ENCODE measurements at regions not wholly inside any gene's neighbourhood (a gene's known extent, or its start where the extent isn't known, plus 50 kb on each side); places are given as distances from the start of the nearest gene placed in this dataset.
"Not testable (repeated sequence)": the region's sequence is repeated elsewhere in the genome, so short reads cannot be mapped to it uniquely, and the experiment has no call there.

GRCh38 chr15:95681836-95682544, 648.5 kb upstream of the NR2F2 start:
- DNase-seq = no peak

GRCh38 chr15:95684126-95684525, 646.4 kb upstream of the NR2F2 start:
- no peak for DNase-seq

GRCh38 chr15:95684693-95685115, 645.8 kb upstream of the NR2F2 start:
- no peak for DNase-seq

- DNase-seq = no peak
Observed at GRCh38 chr15:95687061-95687460, 643.4 kb upstream of the NR2F2 start.

GRCh38 chr15:95687686-95688085, 642.8 kb upstream of the NR2F2 start:
- no peak for DNase-seq

GRCh38 chr15:95690631-95691340, 639.7 kb upstream of the NR2F2 start:
- DNase-seq = no peak

- DNase-seq = no peak
Observed at GRCh38 chr15:95693917-95694316, 636.6 kb upstream of the NR2F2 start.

GRCh38 chr15:95698230-95698629, 632.3 kb upstream of the NR2F2 start:
- DNase-seq = no peak

- no peak for DNase-seq
Observed at GRCh38 chr15:95698951-95699350, 631.5 kb upstream of the NR2F2 start.

- no peak for DNase-seq
Observed at GRCh38 chr15:95699578-95699977, 630.9 kb upstream of the NR2F2 start.

GRCh38 chr15:95700692-95701091, 629.8 kb upstream of the NR2F2 start:
- not testable (repeated sequence) for DNase-seq

GRCh38 chr15:95701410-95701809, 629.1 kb upstream of the NR2F2 start:
- no peak for DNase-seq

GRCh38 chr15:95709959-95710695, 620.4 kb upstream of the NR2F2 start:
- DNase-seq = no peak

- no peak for DNase-seq
Observed at GRCh38 chr15:95712785-95713184, 617.7 kb upstream of the NR2F2 start.

GRCh38 chr15:95713324-95713723, 617.2 kb upstream of the NR2F2 start:
- no peak for DNase-seq

GRCh38 chr15:95715116-95715903, 615.2 kb upstream of the NR2F2 start:
- no peak for DNase-seq

GRCh38 chr15:95715906-95716656, 614.4 kb upstream of the NR2F2 start:
- no peak for DNase-seq

GRCh38 chr15:95716708-95717107, 613.8 kb upstream of the NR2F2 start:
- DNase-seq = no peak

GRCh38 chr15:95718441-95718840, 612.1 kb upstream of the NR2F2 start:
- no peak for DNase-seq

GRCh38 chr15:95724908-95725633, 605.4 kb upstream of the NR2F2 start:
- DNase-seq = no peak

- DNase-seq = no peak
Observed at GRCh38 chr15:95726891-95727290, 603.6 kb upstream of the NR2F2 start.

- peak; percentile 6 for DNase-seq
Observed at GRCh38 chr15:95733931-95734330, 596.6 kb upstream of the NR2F2 start.

Measured in CD4-positive, alpha-beta T cell treated with Interleukin-12 subunit alpha and Interleukin-12 subunit beta, for 1 hour (primary cell).